ENCODE measurements at regions not wholly inside any gene's neighbourhood (a gene's known extent, or its start where the extent isn't known, plus 50 kb on each side); places are given as distances from the start of the nearest gene placed in this dataset.

DNA sequence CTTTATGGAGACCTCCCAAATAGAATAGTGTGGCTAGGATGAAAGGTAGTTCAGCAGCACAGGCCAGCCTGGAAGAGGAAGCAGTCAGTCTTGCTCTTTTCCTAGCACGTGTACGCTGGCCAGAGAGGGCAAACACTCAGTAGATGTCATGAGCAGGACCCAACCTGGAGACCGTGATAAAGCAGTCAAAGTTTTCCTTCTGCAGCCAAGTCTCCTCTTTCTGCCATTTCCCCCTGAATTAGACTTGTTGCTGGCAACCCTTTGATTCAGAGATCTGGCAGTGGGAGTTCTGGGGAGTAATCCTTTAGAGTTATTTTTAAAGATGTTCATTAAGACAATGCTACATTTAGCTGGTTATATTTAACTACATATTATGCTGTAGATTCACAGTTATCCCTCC, 183.7 kb downstream of the EXOC5 start:
- H3K27me3 ChIP-seq = no peaks in the 10 kb centered on the region
- H3K4me3 ChIP-seq = no peak overlapping the region
- TF ChIP-seq, protein P1, sequence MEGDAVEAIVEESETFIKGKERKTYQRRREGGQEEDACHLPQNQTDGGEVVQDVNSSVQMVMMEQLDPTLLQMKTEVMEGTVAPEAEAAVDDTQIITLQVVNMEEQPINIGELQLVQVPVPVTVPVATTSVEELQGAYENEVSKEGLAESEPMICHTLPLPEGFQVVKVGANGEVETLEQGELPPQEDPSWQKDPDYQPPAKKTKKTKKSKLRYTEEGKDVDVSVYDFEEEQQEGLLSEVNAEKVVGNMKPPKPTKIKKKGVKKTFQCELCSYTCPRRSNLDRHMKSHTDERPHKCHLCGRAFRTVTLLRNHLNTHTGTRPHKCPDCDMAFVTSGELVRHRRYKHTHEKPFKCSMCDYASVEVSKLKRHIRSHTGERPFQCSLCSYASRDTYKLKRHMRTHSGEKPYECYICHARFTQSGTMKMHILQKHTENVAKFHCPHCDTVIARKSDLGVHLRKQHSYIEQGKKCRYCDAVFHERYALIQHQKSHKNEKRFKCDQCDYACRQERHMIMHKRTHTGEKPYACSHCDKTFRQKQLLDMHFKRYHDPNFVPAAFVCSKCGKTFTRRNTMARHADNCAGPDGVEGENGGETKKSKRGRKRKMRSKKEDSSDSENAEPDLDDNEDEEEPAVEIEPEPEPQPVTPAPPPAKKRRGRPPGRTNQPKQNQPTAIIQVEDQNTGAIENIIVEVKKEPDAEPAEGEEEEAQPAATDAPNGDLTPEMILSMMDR (IDR thresholded peaks at IDR 0.05) = no peak
- TF ChIP-seq POLR2AphosphoS5 (IDR thresholded peaks at IDR 0.05) (no peak), POLR2A (IDR thresholded peaks at IDR 0.05) (no peak)
- no peaks in the 10 kb centered on the region for H3K36me3 ChIP-seq
- H3K9me3 ChIP-seq = no peaks in the 10 kb centered on the region
- H3K4me1 ChIP-seq = no peaks in the 10 kb centered on the region
- DNase-seq (ENCODE audit: low spot score in 2 of 2) = no peak
- WGBS = 76% methylated on average over 3 of the region's 3 CpGs
- H3K27ac ChIP-seq = no peak overlapping the region

DNA sequence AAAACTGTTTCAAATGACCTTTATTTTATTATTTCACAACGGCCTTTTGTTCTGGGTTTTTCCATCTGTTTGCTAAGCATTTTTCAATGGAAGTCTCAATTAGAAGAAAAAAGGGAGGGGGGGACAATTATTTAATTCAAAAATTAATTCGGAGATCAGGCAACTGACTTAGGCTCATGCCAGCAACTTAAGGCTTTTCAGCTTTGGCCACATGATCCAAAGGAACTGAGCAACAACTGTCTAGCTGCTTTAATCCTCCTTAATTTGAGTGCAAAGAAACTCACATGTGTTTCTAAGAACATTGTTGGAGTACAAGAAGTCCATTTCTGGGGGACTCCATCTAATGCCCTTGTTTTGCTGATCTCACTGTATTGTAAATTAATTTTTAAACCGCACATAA, 188.0 kb downstream of the EXOC5 start:
- H3K9me3 ChIP-seq = no peaks in the 10 kb centered on the region
- no peak overlapping the region for H3K27ac ChIP-seq
- no peak for DNase-seq (ENCODE audit: low spot score in 2 of 2)
- WGBS = 68% methylated on average over 3 of the region's 3 CpGs
- TF ChIP-seq, protein P1 (IDR thresholded peaks at IDR 0.05) = no peak
- TF ChIP-seq POLR2AphosphoS5 (IDR thresholded peaks at IDR 0.05) = no peak
- TF ChIP-seq EP300 (IDR thresholded peaks at IDR 0.05) = no peak
- TF ChIP-seq POLR2A (IDR thresholded peaks at IDR 0.05) = no peak
- H3K27me3 ChIP-seq = no peaks in the 10 kb centered on the region
- no peak overlapping the region for H3K4me3 ChIP-seq
- H3K4me1 ChIP-seq = no peaks in the 10 kb centered on the region
- H3K36me3 ChIP-seq = no peaks in the 10 kb centered on the region

DNA sequence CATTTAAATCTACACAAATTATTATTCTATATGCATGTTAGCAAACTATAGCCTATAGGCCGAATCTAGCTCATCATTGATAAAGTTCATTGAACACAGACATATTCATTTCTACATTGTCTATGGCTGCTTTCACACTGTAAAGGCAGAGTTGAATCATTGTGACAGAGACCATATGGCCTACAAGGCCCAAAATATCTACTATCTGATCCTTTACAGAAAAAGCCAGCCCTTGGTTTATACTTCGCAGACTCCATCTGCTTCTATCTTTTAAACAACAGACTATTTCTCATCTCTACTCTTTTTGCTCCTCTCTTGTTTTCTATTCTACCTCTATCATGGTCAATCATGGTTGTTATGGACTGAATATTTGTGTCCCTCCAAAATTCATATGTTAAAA, 190.7 kb downstream of the EXOC5 start:
- Histone ChIP-seq H3K36me3 (no peaks in the 10 kb centered on the region), H3K4me3 (no peak overlapping the region), H3K4me1 (no peaks in the 10 kb centered on the region), H3K27me3 (no peaks in the 10 kb centered on the region), H3K9me3 (no peaks in the 10 kb centered on the region), H3K27ac (no peak overlapping the region)
- TF ChIP-seq EP300 (IDR thresholded peaks at IDR 0.05) (no peak), POLR2AphosphoS5 (IDR thresholded peaks at IDR 0.05) (no peak), POLR2A (IDR thresholded peaks at IDR 0.05) (no peak)
- TF ChIP-seq, protein P1 (IDR thresholded peaks at IDR 0.05) = no peak
- DNase-seq (ENCODE audit: low spot score in 2 of 2) = no peak
- 74% methylated on average over 2 of the region's 2 CpGs for WGBS

DNA sequence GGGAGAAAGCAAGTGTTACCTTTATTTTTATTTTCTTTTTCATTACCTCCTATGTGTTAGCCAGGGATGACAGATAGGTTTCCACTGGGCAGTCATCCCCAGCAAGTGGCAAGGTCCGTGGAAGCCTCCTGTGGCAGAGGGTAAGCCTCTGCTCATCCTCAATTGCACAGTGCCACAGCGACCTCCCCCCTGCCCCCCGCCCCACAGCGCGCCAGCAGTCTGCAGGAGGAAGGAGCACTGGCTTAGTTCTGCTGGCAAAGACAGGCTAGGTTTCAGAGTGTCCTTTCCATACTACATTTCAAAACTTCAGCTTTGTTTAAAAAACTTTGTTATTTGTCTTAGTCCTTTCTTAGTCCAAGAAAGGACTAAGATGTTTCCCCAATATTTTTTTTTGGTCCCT, 194.7 kb downstream of the EXOC5 start:
- DNase-seq (ENCODE audit: low spot score in 2 of 2) = no peak
- Histone ChIP-seq H3K27me3 (no peaks in the 10 kb centered on the region), H3K4me3 (no peak overlapping the region), H3K36me3 (no peaks in the 10 kb centered on the region), H3K9me3 (no peaks in the 10 kb centered on the region), H3K27ac (no peak overlapping the region), H3K4me1 (no peaks in the 10 kb centered on the region)
- WGBS = 48% methylated on average over 5 of the region's 5 CpGs
- TF ChIP-seq, protein P1 (IDR thresholded peaks at IDR 0.05) = no peak
- TF ChIP-seq POLR2AphosphoS5 (IDR thresholded peaks at IDR 0.05) (no peak), POLR2A (IDR thresholded peaks at IDR 0.05) (no peak), EP300 (IDR thresholded peaks at IDR 0.05) (no peak)

DNA sequence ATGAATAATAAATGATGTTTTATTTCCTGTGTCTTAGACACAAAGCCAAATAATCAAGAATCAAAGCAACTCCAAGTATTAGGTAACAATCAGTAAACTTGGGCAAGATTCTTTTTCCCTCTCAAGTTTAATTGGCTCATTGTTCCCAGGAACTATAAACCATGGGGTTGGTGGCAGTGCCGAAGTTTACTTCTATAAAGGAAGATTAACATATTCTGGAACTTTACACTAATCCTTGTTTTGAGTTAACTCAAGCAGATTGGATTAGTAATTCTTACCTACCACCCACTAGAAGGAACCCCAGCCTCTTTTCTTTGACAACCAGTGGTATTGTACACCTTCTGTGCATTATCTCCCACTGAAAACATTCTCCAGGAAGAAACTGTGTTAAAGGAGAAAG, 197.1 kb downstream of the EXOC5 start:
- no peak for TF ChIP-seq EP300 (IDR thresholded peaks at IDR 0.05)
- TF ChIP-seq, protein P1 (IDR thresholded peaks at IDR 0.05) = no peak
- no peak for TF ChIP-seq POLR2A (IDR thresholded peaks at IDR 0.05)
- TF ChIP-seq POLR2AphosphoS5 (IDR thresholded peaks at IDR 0.05) = no peak
- Histone ChIP-seq H3K9me3 (no peaks in the 10 kb centered on the region), H3K4me3 (no peak overlapping the region), H3K4me1 (no peaks in the 10 kb centered on the region), H3K36me3 (no peaks in the 10 kb centered on the region), H3K27me3 (peaks cover 4% of the 10 kb centered on the region), H3K27ac (no peak overlapping the region)
- no peak for DNase-seq (ENCODE audit: low spot score in 2 of 2)
- 68% methylated on average over 1 of the region's 1 CpG for WGBS

Data from suprapubic skin (tissue), 4 donors.